Nephron progenitor cell (in vitro differentiated cells): ENCODE measurements at regions not wholly inside any gene's neighbourhood (a gene's known extent, or its start where the extent isn't known, plus 50 kb on each side); places are given as distances from the start of the nearest gene placed in this dataset.

Experiments
- DNase-seq: peaks from one replicate; pipeline ENCODE4 v3.0.0; 2021
- H3K27ac Mint-ChIP-seq: 2 replicates; pipeline ENCODE4 v1.8.0; 2021; ENCODE audit warnings: mild to moderate bottlenecking, moderate library complexity, mixed read lengths
- H3K27me3 Mint-ChIP-seq: 2 replicates; pipeline ENCODE4 v1.8.0; 2021; ENCODE audit warnings: mild to moderate bottlenecking, low read depth, mixed read lengths; ENCODE audit not compliant: poor library complexity
- H3K36me3 Mint-ChIP-seq: 2 replicates; pipeline ENCODE4 v1.8.0; 2021; ENCODE audit warnings: low read depth, mixed read lengths
- H3K4me1 Mint-ChIP-seq: 2 replicates; pipeline ENCODE4 v1.8.0; 2021; ENCODE audit warnings: mixed read lengths
- H3K4me3 Mint-ChIP-seq: 2 replicates; pipeline ENCODE4 v1.8.0; 2021; ENCODE audit warnings: mild to moderate bottlenecking, moderate library complexity, mixed read lengths
- H3K9me3 Mint-ChIP-seq: 2 replicates; pipeline ENCODE4 v1.8.0; 2021; ENCODE audit warnings: mild to moderate bottlenecking, moderate library complexity, mixed read lengths
- CTCF ChIP-seq: fragments of 200-600 bp; sonication (generic); IDR thresholded peaks from 2 replicates; pipeline ENCODE4 v1.5.0; 2021; ENCODE audit warnings: antibody characterized with exemption

GRCh38 chr7:94266238-94266644, 128.5 kb upstream of the COL1A2 start:
- no peaks in the 10 kb centered on the region for H3K4me1 Mint-ChIP-seq
- H3K9me3 Mint-ChIP-seq = no peaks in the 10 kb centered on the region
- H3K4me3 Mint-ChIP-seq = no peak overlapping the region
- peaks cover 6% of the 10 kb centered on the region for H3K27me3 Mint-ChIP-seq
- no peak for DNase-seq
- TF ChIP-seq CTCF = no peak
- H3K36me3 Mint-ChIP-seq = no peaks in the 10 kb centered on the region
- H3K27ac Mint-ChIP-seq = no peak overlapping the region

GRCh38 chr7:94270772-94271171, 123.9 kb upstream of the COL1A2 start:
- Mint-ChIP-seq H3K4me3 (no peak overlapping the region), H3K27me3 (peaks cover 3% of the 10 kb centered on the region), H3K36me3 (no peaks in the 10 kb centered on the region), H3K27ac (no peak overlapping the region), H3K4me1 (no peaks in the 10 kb centered on the region), H3K9me3 (no peaks in the 10 kb centered on the region)
- no peak for TF ChIP-seq CTCF
- DNase-seq = no peak

- no peaks in the 10 kb centered on the region for H3K4me1 Mint-ChIP-seq
- no peak for TF ChIP-seq CTCF
Measured at GRCh38 chr7:94272821-94273583, 121.7 kb upstream of the COL1A2 start.

GRCh38 chr7:94274828-94275227, 119.9 kb upstream of the COL1A2 start:
- H3K36me3 Mint-ChIP-seq = no peaks in the 10 kb centered on the region
- no peaks in the 10 kb centered on the region for H3K27me3 Mint-ChIP-seq
- H3K27ac Mint-ChIP-seq = no peak overlapping the region
- no peaks in the 10 kb centered on the region for H3K9me3 Mint-ChIP-seq
- H3K4me1 Mint-ChIP-seq = no peaks in the 10 kb centered on the region
- H3K4me3 Mint-ChIP-seq = no peak overlapping the region
- TF ChIP-seq CTCF = no peak
- DNase-seq = no peak

More at GRCh38 chr7:94272821-94273583, 121.7 kb upstream of the COL1A2 start:
- no peaks in the 10 kb centered on the region for H3K9me3 Mint-ChIP-seq
- no peak overlapping the region for H3K27ac Mint-ChIP-seq
- no peaks in the 10 kb centered on the region for H3K36me3 Mint-ChIP-seq
- H3K4me3 Mint-ChIP-seq = no peak overlapping the region
- H3K27me3 Mint-ChIP-seq = no peaks in the 10 kb centered on the region
- no peak for DNase-seq

- H3K36me3 Mint-ChIP-seq = no peaks in the 10 kb centered on the region
- H3K4me1 Mint-ChIP-seq = peaks cover 6% of the 10 kb centered on the region
- no peak overlapping the region for H3K4me3 Mint-ChIP-seq
- no peaks in the 10 kb centered on the region for H3K9me3 Mint-ChIP-seq
- TF ChIP-seq CTCF = no peak
- no peaks in the 10 kb centered on the region for H3K27me3 Mint-ChIP-seq
- DNase-seq = no peak
- no peak overlapping the region for H3K27ac Mint-ChIP-seq
Measured at GRCh38 chr7:94276027-94276426, 118.7 kb upstream of the COL1A2 start.

GRCh38 chr7:94276795-94277194, 117.9 kb upstream of the COL1A2 start:
- no peaks in the 10 kb centered on the region for H3K36me3 Mint-ChIP-seq
- peaks cover 14% of the 10 kb centered on the region for H3K4me1 Mint-ChIP-seq
- H3K9me3 Mint-ChIP-seq = no peaks in the 10 kb centered on the region
- no peaks in the 10 kb centered on the region for H3K27me3 Mint-ChIP-seq
- H3K4me3 Mint-ChIP-seq = no peak overlapping the region
- DNase-seq = no peak
- H3K27ac Mint-ChIP-seq = no peak overlapping the region
- no peak for TF ChIP-seq CTCF
